WTC11 (cell line): ENCODE measurements at regions not wholly inside any gene's neighbourhood (a gene's known extent, or its start where the extent isn't known, plus 50 kb on each side); places are given as distances from the start of the nearest gene placed in this dataset.

ENCODE experiments used
- CREB1 ChIP-seq: sonication (generic); formaldehyde crosslinking; IDR thresholded peaks from 2 replicates; pipeline ENCODE4 v1.8.0; 2023; ENCODE audit warnings: mild to moderate bottlenecking, missing genetic modification reagents
- MXD4 ChIP-seq: fragments of 250-450 bp; sonication (Bioruptor Pico); IDR thresholded peaks from 2 replicates; pipeline ENCODE4 v1.8.0; 2021; ENCODE audit warnings: mild to moderate bottlenecking, moderate library complexity, borderline replicate concordance

DNA sequence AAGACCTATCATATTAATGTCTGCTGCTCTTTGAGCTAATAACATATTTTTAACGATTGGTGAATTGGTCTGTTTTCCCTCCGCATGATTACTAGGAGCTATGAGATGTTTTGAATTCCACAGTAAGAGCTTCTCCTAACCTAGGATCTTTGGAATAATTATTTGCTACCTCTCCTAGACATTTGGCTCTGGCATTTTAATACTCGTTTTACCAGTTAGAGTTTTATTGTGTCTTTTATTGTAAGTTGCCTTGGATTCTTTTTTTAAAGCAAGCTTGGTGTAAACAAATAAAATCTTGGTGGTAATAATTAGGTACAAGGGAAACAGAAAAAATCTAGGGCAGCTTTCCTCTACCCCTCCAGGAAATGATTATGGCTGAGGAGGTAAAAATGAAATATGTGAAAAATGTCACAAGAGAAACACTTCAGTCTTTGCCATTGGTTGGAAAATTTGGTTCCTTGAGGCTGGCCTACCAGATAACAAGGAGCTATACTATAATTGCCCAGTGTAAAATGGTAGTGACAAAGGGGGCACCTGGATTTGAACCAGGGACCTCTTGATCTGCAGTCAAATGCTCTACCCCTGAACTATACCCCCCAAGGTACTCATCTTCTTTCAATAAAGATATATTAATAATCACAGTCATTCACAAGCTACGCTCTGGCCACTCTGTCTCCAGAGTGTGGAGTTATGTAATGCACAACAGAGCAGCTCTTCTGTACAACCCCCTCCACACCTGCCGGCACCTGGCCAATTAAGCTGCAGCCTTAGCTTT lies 85.4 kb downstream of the ZNF777 start:
- TF ChIP-seq CREB1 (CRISPR knock-in tag) = no peak
- no peak for TF ChIP-seq MXD4
